22Rv1 (cell line): ENCODE measurements at regions not wholly inside any gene's neighbourhood (a gene's known extent, or its start where the extent isn't known, plus 50 kb on each side); places are given as distances from the start of the nearest gene placed in this dataset.
A peak's percentile ranks its signal among the peaks of the same experiment; 100 is the strongest.

Experiments
- H3K27ac ChIP-seq: fragments of 450-650 bp; 2 replicates; pipeline ENCODE4 v1.5.1; 2017
- ZFX ChIP-seq: fragments of 450-650 bp; IDR thresholded peaks from 2 replicates; pipeline ENCODE4 v1.6.1; 2017; ENCODE audit warnings: antibody characterized with exemption, borderline replicate concordance
- TF ChIP-seq, protein P1 (sequence below): fragments of 450-650 bp; IDR thresholded peaks from 2 replicates; pipeline ENCODE4 v1.5.1; 2017; ENCODE audit warnings: mild to moderate bottlenecking

GRCh38 chr5:26649000-26649399 lies 389.4 kb downstream of the CDH9 start:
- H3K27ac ChIP-seq, result peak overlapping the region; percentile 61
- TF ChIP-seq, protein P1, sequence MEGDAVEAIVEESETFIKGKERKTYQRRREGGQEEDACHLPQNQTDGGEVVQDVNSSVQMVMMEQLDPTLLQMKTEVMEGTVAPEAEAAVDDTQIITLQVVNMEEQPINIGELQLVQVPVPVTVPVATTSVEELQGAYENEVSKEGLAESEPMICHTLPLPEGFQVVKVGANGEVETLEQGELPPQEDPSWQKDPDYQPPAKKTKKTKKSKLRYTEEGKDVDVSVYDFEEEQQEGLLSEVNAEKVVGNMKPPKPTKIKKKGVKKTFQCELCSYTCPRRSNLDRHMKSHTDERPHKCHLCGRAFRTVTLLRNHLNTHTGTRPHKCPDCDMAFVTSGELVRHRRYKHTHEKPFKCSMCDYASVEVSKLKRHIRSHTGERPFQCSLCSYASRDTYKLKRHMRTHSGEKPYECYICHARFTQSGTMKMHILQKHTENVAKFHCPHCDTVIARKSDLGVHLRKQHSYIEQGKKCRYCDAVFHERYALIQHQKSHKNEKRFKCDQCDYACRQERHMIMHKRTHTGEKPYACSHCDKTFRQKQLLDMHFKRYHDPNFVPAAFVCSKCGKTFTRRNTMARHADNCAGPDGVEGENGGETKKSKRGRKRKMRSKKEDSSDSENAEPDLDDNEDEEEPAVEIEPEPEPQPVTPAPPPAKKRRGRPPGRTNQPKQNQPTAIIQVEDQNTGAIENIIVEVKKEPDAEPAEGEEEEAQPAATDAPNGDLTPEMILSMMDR, result no peak
- no peak for TF ChIP-seq ZFX

GRCh38 chr5:26647781-26648180 lies 390.6 kb downstream of the CDH9 start:
- TF ChIP-seq, protein P1, result no peak
- no peak for TF ChIP-seq ZFX
- no peak overlapping the region for H3K27ac ChIP-seq

DNA sequence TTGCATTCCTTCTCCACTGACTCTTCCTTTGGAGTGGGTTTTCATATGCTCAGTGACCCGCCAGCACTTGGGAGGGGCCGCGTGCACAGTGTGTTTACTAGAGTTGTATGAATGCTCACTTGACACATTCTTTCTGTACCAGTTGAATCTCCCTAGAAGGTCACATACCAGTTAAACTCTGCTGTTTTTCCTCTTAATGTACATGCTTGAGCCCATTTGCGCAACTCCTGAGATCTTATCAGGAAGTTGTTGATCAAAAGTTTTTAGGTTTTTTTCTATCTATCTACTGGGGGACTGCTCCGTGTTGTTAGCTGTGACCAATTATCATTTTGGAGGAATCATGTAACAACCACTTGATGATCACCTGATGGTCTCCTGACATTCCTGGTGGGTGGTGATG lies 392.7 kb downstream of the CDH9 start:
- TF ChIP-seq ZFX, result no peak
- TF ChIP-seq, protein P1, result no peak
- no peak overlapping the region for H3K27ac ChIP-seq

DNA sequence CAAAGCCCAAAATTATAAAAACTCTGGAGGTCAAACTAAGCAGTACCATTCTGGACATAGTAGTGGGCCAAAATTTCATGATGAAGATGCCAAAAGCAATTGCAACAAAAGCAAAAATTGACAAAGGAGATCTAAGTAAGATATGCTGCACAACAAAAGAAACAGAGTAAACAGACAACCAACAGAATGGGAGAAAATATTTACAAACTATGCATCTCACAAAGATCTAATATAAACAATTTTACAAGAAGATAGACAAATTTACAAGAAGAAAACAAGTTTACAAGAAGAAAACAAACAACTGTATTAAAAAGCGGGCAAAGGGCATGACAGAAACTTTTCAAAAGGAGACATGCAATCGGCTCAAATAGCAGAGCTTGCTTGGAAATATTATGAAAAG lies 396.9 kb downstream of the CDH9 start:
- H3K27ac ChIP-seq, result peak overlapping the region; percentile 57
- no peak for TF ChIP-seq ZFX

- TF ChIP-seq, protein P1, result no peak
- TF ChIP-seq ZFX, result no peak
- H3K27ac ChIP-seq, result no peak overlapping the region
Measured at GRCh38 chr5:26625099-26625498, 413.3 kb downstream of the CDH9 start.

GRCh38 chr5:26622947-26623346 lies 415.4 kb downstream of the CDH9 start:
- TF ChIP-seq, protein P1, result no peak
- no peak for TF ChIP-seq ZFX
- H3K27ac ChIP-seq, result no peak overlapping the region

DNA sequence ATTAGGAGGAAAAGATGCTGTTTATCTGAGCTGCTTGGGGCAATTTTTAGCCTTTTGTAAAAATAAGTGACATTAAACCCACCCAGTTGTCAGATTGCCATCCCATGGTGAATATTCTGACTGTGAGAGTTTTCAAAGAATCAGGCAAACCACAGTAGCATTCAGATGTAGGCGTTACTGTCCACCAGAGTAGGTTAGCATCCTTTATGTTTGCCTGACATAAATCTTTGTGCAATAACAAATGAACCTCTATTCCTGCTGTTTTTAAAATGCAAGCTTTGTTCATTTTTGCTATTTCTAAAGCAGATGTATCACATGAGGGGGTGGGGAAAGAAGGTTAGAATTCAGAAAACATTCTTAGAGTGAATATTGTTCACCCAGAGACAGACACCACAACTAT lies 427.8 kb downstream of the CDH9 start:
- TF ChIP-seq, protein P1, result no peak
- no peak for TF ChIP-seq ZFX

DNA sequence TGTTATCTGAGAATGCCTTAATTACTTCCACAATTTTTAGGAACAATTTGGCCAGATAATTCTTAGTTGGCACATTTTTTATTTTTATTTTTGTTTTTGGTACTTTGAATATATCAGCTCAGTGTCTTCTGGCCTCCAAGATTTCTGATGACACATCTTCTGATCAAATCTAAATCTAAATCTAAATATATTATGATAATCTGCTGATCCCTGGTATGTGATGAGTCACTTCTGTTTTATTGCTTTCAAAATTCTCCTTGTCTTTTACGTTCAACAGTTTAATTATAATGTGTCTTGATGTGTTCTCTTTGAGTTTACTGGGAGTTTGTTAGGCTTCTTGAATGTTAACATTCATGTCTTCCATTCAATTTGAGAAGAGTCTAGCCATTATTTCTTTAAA lies 436.8 kb downstream of the CDH9 start:
- no peak overlapping the region for H3K27ac ChIP-seq
- TF ChIP-seq, protein P1, result no peak
- no peak for TF ChIP-seq ZFX

More for the DNA sequence above, 427.8 kb downstream of the CDH9 start:
- H3K27ac ChIP-seq, result no peak overlapping the region
